OCI-LY3 (cell line): ENCODE measurements at regions not wholly inside any gene's neighbourhood (a gene's known extent, or its start where the extent isn't known, plus 50 kb on each side); places are given as distances from the start of the nearest gene placed in this dataset.

Experiments
- H2AFZ ChIP-seq: fragments of 200-600, 300-600 bp; shearing (Covaris generic); 2 replicates; pipeline ENCODE4 v1.6.0; 2014; ENCODE audit warnings: antibody characterized with exemption, low read depth, low read length
- H3K27ac ChIP-seq: fragments of 200-600, 300-600 bp; sonication (generic); 2 replicates; pipeline ENCODE4 v1.5.1; 2014; ENCODE audit warnings: mild to moderate bottlenecking, low read length, moderate library complexity, mixed read lengths
- H3K27me3 ChIP-seq: fragments of 200-600, 300-600 bp; sonication (generic); 2 replicates; pipeline ENCODE4 v1.6.1; 2014; ENCODE audit warnings: low read depth, low read length, mixed read lengths
- H3K36me3 ChIP-seq: fragments of 200-600, 300-600 bp; sonication (generic); replicated peaks from 2 replicates; pipeline ENCODE3; 2014; ENCODE audit warnings: low read depth, low read length, mixed read lengths
- H3K4me1 ChIP-seq: fragments of 300-600, 200-600 bp; sonication (generic); 2 replicates; pipeline ENCODE4 v1.6.1; 2014; ENCODE audit warnings: low read length, mixed read lengths
- H3K4me2 ChIP-seq: fragments of 200-600, 300-600 bp; sonication (generic); 2 replicates; pipeline ENCODE4 v1.6.1; 2014; ENCODE audit warnings: low read length, mixed read lengths
- H3K4me3 ChIP-seq: fragments of 300-600, 200-600 bp; sonication (generic); 2 replicates; pipeline ENCODE4 v1.5.1; 2014; ENCODE audit warnings: antibody characterized with exemption, mild to moderate bottlenecking, low read length, moderate library complexity
- H3K79me2 ChIP-seq: fragments of 300-600, 200-600 bp; shearing (Covaris generic); 2 replicates; pipeline ENCODE4 v1.6.1; 2014; ENCODE audit warnings: mild to moderate bottlenecking, low read length, mixed read lengths
- H3K9ac ChIP-seq: fragments of 300-600, 200-600 bp; shearing (Covaris generic); 2 replicates; pipeline ENCODE4 v1.6.0; 2014; ENCODE audit warnings: mild to moderate bottlenecking, low read length, moderate library complexity
- H3K9me3 ChIP-seq: fragments of 200-600, 300-600 bp; shearing (Covaris generic); 2 replicates; pipeline ENCODE4 v1.6.1; 2014; ENCODE audit warnings: low read length, mixed read lengths; ENCODE audit not compliant: insufficient read depth
- H4K20me1 ChIP-seq: fragments of 200-600, 300-600 bp; sonication (generic); 2 replicates; pipeline ENCODE4 v1.6.1; 2016; ENCODE audit warnings: low read length, mixed read lengths; ENCODE audit not compliant: insufficient read depth
- EZH2phosphoT487 ChIP-seq: fragments of 200-600 bp; shearing (Covaris generic); IDR thresholded peaks from 2 replicates; pipeline ENCODE4 v1.6.1; 2018; ENCODE audit warnings: antibody characterized with exemption, mixed run types, low read depth
- TF ChIP-seq, protein P1 (sequence below): fragments of 200-600, 300-600 bp; sonication (generic); IDR thresholded peaks from 2 replicates; pipeline ENCODE4 v1.5.1; 2014; ENCODE audit warnings: antibody characterized with exemption, low read length, low read depth

DNA sequence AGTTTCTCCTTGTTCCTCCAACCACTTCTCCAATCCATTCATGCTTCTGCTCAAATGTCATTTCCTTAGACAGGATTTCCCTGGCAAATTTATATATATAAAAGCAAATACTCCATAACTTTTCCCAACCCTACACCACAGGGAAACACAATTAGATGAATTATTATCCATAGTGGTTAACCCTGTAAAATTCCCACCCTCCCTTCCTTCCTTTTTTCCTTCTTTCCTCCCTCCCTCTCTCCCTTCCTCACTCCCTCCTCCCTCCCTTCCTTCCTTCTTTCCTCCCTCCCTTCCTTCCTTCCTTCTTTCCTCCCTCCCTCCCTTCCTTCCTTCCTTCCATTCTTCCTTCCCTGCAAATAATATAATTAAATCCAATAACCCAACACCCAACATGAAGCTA, 617.7 kb downstream of the IRS1 start:
- Histone ChIP-seq H3K4me1 (no peaks in the 10 kb centered on the region), H4K20me1 (no peaks in the 10 kb centered on the region), H3K36me3 (no peaks in the 10 kb centered on the region), H3K27me3 (no peaks in the 10 kb centered on the region), H3K4me2 (no peak overlapping the region), H3K9ac (no peak overlapping the region), H3K27ac (no peak overlapping the region), H3K9me3 (no peaks in the 10 kb centered on the region), H3K79me2 (no peaks in the 10 kb centered on the region), H2AFZ (no peak overlapping the region), H3K4me3 (no peak overlapping the region)
- TF ChIP-seq, protein P1, sequence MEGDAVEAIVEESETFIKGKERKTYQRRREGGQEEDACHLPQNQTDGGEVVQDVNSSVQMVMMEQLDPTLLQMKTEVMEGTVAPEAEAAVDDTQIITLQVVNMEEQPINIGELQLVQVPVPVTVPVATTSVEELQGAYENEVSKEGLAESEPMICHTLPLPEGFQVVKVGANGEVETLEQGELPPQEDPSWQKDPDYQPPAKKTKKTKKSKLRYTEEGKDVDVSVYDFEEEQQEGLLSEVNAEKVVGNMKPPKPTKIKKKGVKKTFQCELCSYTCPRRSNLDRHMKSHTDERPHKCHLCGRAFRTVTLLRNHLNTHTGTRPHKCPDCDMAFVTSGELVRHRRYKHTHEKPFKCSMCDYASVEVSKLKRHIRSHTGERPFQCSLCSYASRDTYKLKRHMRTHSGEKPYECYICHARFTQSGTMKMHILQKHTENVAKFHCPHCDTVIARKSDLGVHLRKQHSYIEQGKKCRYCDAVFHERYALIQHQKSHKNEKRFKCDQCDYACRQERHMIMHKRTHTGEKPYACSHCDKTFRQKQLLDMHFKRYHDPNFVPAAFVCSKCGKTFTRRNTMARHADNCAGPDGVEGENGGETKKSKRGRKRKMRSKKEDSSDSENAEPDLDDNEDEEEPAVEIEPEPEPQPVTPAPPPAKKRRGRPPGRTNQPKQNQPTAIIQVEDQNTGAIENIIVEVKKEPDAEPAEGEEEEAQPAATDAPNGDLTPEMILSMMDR: no peak
- no peak for TF ChIP-seq EZH2phosphoT487

DNA sequence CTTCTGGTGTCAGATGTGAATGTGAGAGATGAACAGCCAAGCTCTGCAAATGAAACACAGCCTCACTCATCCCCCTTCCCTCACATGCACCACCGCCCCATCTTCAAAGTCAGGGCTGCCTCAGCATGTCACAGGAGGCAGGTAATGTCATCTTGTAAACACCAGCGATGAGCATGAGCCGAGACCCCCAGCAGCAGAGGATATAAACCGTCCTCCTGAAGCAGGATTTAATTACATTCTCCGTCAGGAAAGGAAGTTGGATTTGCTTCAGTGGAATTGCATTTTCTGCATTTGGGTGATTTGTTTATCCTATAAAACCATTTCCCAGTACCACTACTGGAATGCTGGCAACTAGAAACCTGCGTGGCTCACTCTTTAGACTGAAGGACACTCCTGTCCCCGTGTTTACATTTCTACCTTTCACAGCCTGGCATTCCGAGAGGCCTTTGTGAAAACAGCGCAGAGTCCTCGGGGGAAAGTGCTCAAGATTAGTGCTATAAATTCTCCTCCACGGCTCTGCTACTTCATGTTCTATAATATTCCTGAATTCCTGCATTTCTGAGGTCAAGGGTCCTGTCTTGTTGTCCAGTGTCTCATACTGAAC, 619.2 kb downstream of the IRS1 start:
- no peak overlapping the region for H3K4me2 ChIP-seq
- no peaks in the 10 kb centered on the region for H3K36me3 ChIP-seq
- TF ChIP-seq EZH2phosphoT487: no peak
- TF ChIP-seq, protein P1: no peak
- H3K9me3 ChIP-seq: no peaks in the 10 kb centered on the region
- no peaks in the 10 kb centered on the region for H3K79me2 ChIP-seq
- no peaks in the 10 kb centered on the region for H3K27me3 ChIP-seq
- H2AFZ ChIP-seq: no peak overlapping the region
- no peak overlapping the region for H3K27ac ChIP-seq
- H4K20me1 ChIP-seq: no peaks in the 10 kb centered on the region
- H3K9ac ChIP-seq: no peak overlapping the region
- H3K4me1 ChIP-seq: no peaks in the 10 kb centered on the region
- no peak overlapping the region for H3K4me3 ChIP-seq

DNA sequence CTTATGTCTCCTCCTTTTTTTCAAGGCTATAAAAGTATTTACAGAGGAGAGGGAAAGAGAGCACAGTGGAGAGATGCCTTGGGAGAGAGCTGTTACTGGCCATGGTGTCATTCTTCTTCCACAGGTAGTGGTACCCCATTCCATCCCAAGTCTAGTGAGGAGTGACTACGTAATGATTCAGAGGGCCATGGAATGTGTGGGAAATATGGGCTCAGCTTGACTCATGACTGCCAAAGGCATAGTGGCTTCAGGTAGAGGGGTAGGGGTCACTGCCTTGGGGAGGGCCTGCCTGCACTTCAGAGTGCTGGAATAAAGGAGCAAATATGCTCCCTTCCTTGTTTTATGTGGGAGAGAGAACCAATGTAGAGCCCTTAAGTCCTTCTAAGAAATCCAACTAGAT, 620.6 kb downstream of the IRS1 start:
- Histone ChIP-seq H3K79me2 (no peaks in the 10 kb centered on the region), H3K36me3 (no peaks in the 10 kb centered on the region), H3K4me3 (no peak overlapping the region), H3K4me1 (no peaks in the 10 kb centered on the region), H2AFZ (no peak overlapping the region), H4K20me1 (no peaks in the 10 kb centered on the region), H3K9me3 (no peaks in the 10 kb centered on the region), H3K27ac (no peak overlapping the region), H3K4me2 (no peak overlapping the region), H3K9ac (no peak overlapping the region), H3K27me3 (no peaks in the 10 kb centered on the region)
- TF ChIP-seq, protein P1: no peak
- no peak for TF ChIP-seq EZH2phosphoT487

DNA sequence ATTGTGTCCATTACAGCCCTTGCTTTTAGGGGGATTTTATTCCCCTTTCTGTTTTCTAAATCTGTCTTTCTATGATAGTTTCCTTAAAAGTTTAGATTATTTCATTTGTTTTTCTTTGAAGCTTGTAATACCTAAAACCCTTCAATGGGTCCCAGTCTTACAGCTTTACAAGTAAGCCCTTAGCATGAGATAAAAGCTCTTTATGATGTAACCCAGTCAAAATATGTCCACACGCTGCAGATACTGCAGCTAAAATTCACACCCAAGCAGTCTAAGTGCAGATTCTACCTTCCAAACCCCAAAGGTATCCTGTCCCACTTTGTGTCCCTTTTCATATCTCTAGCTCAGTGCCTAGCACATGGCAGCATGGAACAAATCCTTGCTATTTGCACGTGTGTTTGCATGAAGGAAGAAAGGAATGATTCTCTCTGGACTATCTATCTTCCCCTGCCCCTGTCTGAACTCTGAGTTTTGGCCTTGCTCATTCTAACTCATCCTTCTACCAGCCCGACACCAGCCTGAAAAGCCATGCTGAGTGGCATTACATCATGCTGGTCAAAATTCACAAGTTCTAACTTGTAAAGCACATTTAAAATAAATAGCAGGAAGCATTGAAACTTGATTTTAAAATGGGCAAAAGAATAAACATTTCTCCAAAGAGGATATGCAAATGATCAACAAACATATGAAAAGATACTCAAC, 623.2 kb downstream of the IRS1 start:
- Histone ChIP-seq H4K20me1 (no peaks in the 10 kb centered on the region), H3K27ac (no peak overlapping the region), H3K36me3 (no peaks in the 10 kb centered on the region)

More for the DNA sequence above, 623.2 kb downstream of the IRS1 start:
- H2AFZ ChIP-seq: no peak overlapping the region
- H3K4me1 ChIP-seq: no peaks in the 10 kb centered on the region
- H3K4me3 ChIP-seq: no peak overlapping the region
- H3K9me3 ChIP-seq: no peaks in the 10 kb centered on the region
- H3K9ac ChIP-seq: no peak overlapping the region
- TF ChIP-seq, protein P1: no peak
- TF ChIP-seq EZH2phosphoT487: no peak
- H3K27me3 ChIP-seq: no peaks in the 10 kb centered on the region
- no peaks in the 10 kb centered on the region for H3K79me2 ChIP-seq
- no peak overlapping the region for H3K4me2 ChIP-seq
